Astrocyte (in vitro differentiated cells and primary cell): ENCODE measurements at regions not wholly inside any gene's neighbourhood (a gene's known extent, or its start where the extent isn't known, plus 50 kb on each side); places are given as distances from the start of the nearest gene placed in this dataset.

Experiments used
- CTCF ChIP-seq: IDR thresholded peaks from 2 replicates; pipeline ENCODE4 v1.5.1; 2011; ENCODE audit warnings: low read depth, mild to moderate bottlenecking, inconsistent platforms, low read length, moderate library complexity; ENCODE audit not compliant: insufficient read depth
- EZH2 ChIP-seq: IDR thresholded peaks from 2 replicates; pipeline ENCODE4 v1.6.1; 2012; ENCODE audit warnings: mild to moderate bottlenecking, low read length, inconsistent platforms; ENCODE audit not compliant: insufficient read depth

- no peak for TF ChIP-seq CTCF
- TF ChIP-seq EZH2, result no peak
These were observed 53.0 kb upstream of the TMEM168 start for GRCh38 chr7:112843151-112843550.
